NCI-H69 (cell line): ENCODE measurements at regions not wholly inside any gene's neighbourhood (a gene's known extent, or its start where the extent isn't known, plus 50 kb on each side); places are given as distances from the start of the nearest gene placed in this dataset.
"Not testable (repeated sequence)": the region's sequence is repeated elsewhere in the genome, so short reads cannot be mapped to it uniquely, and the experiment has no call there.

Experiments used
- DNase-seq: peaks from one replicate; lab custom pipeline; 2025; lab: John Stamatoyannopoulos, UW

- not testable (repeated sequence) for DNase-seq
These were observed 163.5 kb upstream of the ATP10A start for GRCh38 chr15:26026671-26027070.

- no peak for DNase-seq
These were observed 161.1 kb upstream of the ATP10A start for GRCh38 chr15:26024241-26024640.

- no peak for DNase-seq
These were observed 160.6 kb upstream of the ATP10A start for GRCh38 chr15:26023691-26024090.

- no peak for DNase-seq
These were observed 160.1 kb upstream of the ATP10A start for GRCh38 chr15:26023231-26023630.

GRCh38 chr15:26020871-26021270 is 157.7 kb upstream of the ATP10A start:
- no peak for DNase-seq

- DNase-seq = no peak
These were observed 154.5 kb upstream of the ATP10A start for GRCh38 chr15:26017665-26018064.

GRCh38 chr15:26015516-26016075 is 152.5 kb upstream of the ATP10A start:
- no peak for DNase-seq

GRCh38 chr15:26013981-26014380 is 150.9 kb upstream of the ATP10A start:
- no peak for DNase-seq

GRCh38 chr15:26011916-26012315 is 148.8 kb upstream of the ATP10A start:
- no peak for DNase-seq

- no peak for DNase-seq
These were observed 144.0 kb upstream of the ATP10A start for GRCh38 chr15:26007151-26007550.

- DNase-seq = no peak
These were observed 138.1 kb upstream of the ATP10A start for GRCh38 chr15:26001201-26001600.

- no peak for DNase-seq
These were observed 130.4 kb upstream of the ATP10A start for GRCh38 chr15:25993506-25993905.

- DNase-seq = no peak
These were observed 127.1 kb upstream of the ATP10A start for GRCh38 chr15:25990220-25990619.

GRCh38 chr15:25989327-25989726 is 126.2 kb upstream of the ATP10A start:
- no peak for DNase-seq

GRCh38 chr15:25988716-25989115 is 125.6 kb upstream of the ATP10A start:
- DNase-seq = not testable (repeated sequence)

GRCh38 chr15:25987638-25988037 is 124.5 kb upstream of the ATP10A start:
- DNase-seq = no peak

GRCh38 chr15:25985165-25985564 is 122.0 kb upstream of the ATP10A start:
- DNase-seq = no peak

- DNase-seq = no peak
These were observed 119.6 kb upstream of the ATP10A start for GRCh38 chr15:25982736-25983135.

GRCh38 chr15:25981114-25981513 is 118.0 kb upstream of the ATP10A start:
- no peak for DNase-seq

- DNase-seq = no peak
These were observed 109.1 kb upstream of the ATP10A start for GRCh38 chr15:25972141-25972675.

- DNase-seq = no peak
These were observed 107.9 kb upstream of the ATP10A start for GRCh38 chr15:25971053-25971452.

GRCh38 chr15:25969886-25970285 is 106.8 kb upstream of the ATP10A start:
- no peak for DNase-seq

- DNase-seq = no peak
These were observed 104.0 kb upstream of the ATP10A start for GRCh38 chr15:25967116-25967515.

GRCh38 chr15:25965326-25965725 is 102.2 kb upstream of the ATP10A start:
- no peak for DNase-seq
